KOPT-K1 (cell line): ENCODE measurements at regions not wholly inside any gene's neighbourhood (a gene's known extent, or its start where the extent isn't known, plus 50 kb on each side); places are given as distances from the start of the nearest gene placed in this dataset.
"Not testable (repeated sequence)": the region's sequence is repeated elsewhere in the genome, so short reads cannot be mapped to it uniquely, and the experiment has no call there.

Source experiments
- H3K27ac ChIP-seq: fragments of 200-600 bp; sonication (generic); 2 replicates; pipeline ENCODE4 v1.5.1; 2016; ENCODE audit warnings: antibody characterized with exemption, mild to moderate bottlenecking, low read depth, low read length; ENCODE audit not compliant: poor library complexity, severe bottlenecking
- H3K36me3 ChIP-seq: fragments of 200-600 bp; sonication (generic); 2 replicates; pipeline ENCODE4 v1.5.1; 2017; ENCODE audit warnings: antibody characterized with exemption, mild to moderate bottlenecking, low read length, moderate library complexity; ENCODE audit not compliant: insufficient read depth
- H3K9me3 ChIP-seq: fragments of 200-600 bp; sonication (generic); 2 replicates; pipeline ENCODE4 v1.5.1; 2017; ENCODE audit warnings: antibody characterized with exemption, low read length, mild to moderate bottlenecking; ENCODE audit not compliant: insufficient read depth, poor library complexity, severe bottlenecking

GRCh38 chr7:76879733-76880288, 152.3 kb downstream of the SPDYE17 start:
- not testable (repeated sequence) for H3K9me3 ChIP-seq, H3K27ac ChIP-seq, H3K36me3 ChIP-seq

GRCh38 chr7:76875760-76876159, 156.4 kb downstream of the SPDYE17 start:
- H3K36me3 ChIP-seq, H3K9me3 ChIP-seq, H3K27ac ChIP-seq: not testable (repeated sequence)

GRCh38 chr7:76870504-76870808, 161.7 kb downstream of the SPDYE17 start:
- not testable (repeated sequence) for H3K27ac ChIP-seq, H3K36me3 ChIP-seq, H3K9me3 ChIP-seq

- H3K27ac ChIP-seq, H3K9me3 ChIP-seq, H3K36me3 ChIP-seq: not testable (repeated sequence)
Observed at GRCh38 chr7:76867364-76867889, 164.7 kb downstream of the SPDYE17 start.

- not testable (repeated sequence) for H3K27ac ChIP-seq, H3K36me3 ChIP-seq, H3K9me3 ChIP-seq
Observed at GRCh38 chr7:76863150-76863773, 168.9 kb downstream of the SPDYE17 start.

- H3K9me3 ChIP-seq, H3K36me3 ChIP-seq, H3K27ac ChIP-seq: not testable (repeated sequence)
Observed at GRCh38 chr7:76862241-76862640, 169.9 kb downstream of the SPDYE17 start.

GRCh38 chr7:76859933-76860332, 172.2 kb downstream of the SPDYE17 start:
- not testable (repeated sequence) for H3K27ac ChIP-seq, H3K36me3 ChIP-seq, H3K9me3 ChIP-seq

GRCh38 chr7:76854631-76855030, 177.5 kb downstream of the SPDYE17 start:
- H3K36me3 ChIP-seq, H3K9me3 ChIP-seq, H3K27ac ChIP-seq: not testable (repeated sequence)

GRCh38 chr7:76852787-76853584, 179.2 kb downstream of the SPDYE17 start:
- H3K27ac ChIP-seq = not testable (repeated sequence)

GRCh38 chr7:76852362-76852761, 179.8 kb downstream of the SPDYE17 start:
- H3K36me3 ChIP-seq, H3K27ac ChIP-seq, H3K9me3 ChIP-seq: not testable (repeated sequence)

More at GRCh38 chr7:76852787-76853584, 179.2 kb downstream of the SPDYE17 start:
- H3K36me3 ChIP-seq, H3K9me3 ChIP-seq: not testable (repeated sequence)

- not testable (repeated sequence) for H3K9me3 ChIP-seq, H3K27ac ChIP-seq, H3K36me3 ChIP-seq
Observed at GRCh38 chr7:76851617-76852016, 180.5 kb downstream of the SPDYE17 start.

- not testable (repeated sequence) for H3K36me3 ChIP-seq, H3K27ac ChIP-seq, H3K9me3 ChIP-seq
Observed at GRCh38 chr7:76849887-76850563, 182.1 kb downstream of the SPDYE17 start.

- not testable (repeated sequence) for H3K9me3 ChIP-seq, H3K27ac ChIP-seq, H3K36me3 ChIP-seq
Observed at GRCh38 chr7:76839879-76840278, 192.3 kb downstream of the SPDYE17 start.

GRCh38 chr7:76839214-76839613, 192.9 kb downstream of the SPDYE17 start:
- not testable (repeated sequence) for H3K9me3 ChIP-seq, H3K27ac ChIP-seq, H3K36me3 ChIP-seq

GRCh38 chr7:76838357-76838756, 193.8 kb downstream of the SPDYE17 start:
- H3K27ac ChIP-seq, H3K9me3 ChIP-seq, H3K36me3 ChIP-seq: not testable (repeated sequence)
